GM15510 (cell line): ENCODE measurements at regions not wholly inside any gene's neighbourhood (a gene's known extent, or its start where the extent isn't known, plus 50 kb on each side); places are given as distances from the start of the nearest gene placed in this dataset.

Experiments used
- POLR2A ChIP-seq: IDR thresholded peaks from 3 replicates; pipeline ENCODE4 v1.6.1; 2011; ENCODE audit warnings: borderline replicate concordance; ENCODE audit not compliant: insufficient read length; ENCODE audit errors: extremely low read depth

DNA sequence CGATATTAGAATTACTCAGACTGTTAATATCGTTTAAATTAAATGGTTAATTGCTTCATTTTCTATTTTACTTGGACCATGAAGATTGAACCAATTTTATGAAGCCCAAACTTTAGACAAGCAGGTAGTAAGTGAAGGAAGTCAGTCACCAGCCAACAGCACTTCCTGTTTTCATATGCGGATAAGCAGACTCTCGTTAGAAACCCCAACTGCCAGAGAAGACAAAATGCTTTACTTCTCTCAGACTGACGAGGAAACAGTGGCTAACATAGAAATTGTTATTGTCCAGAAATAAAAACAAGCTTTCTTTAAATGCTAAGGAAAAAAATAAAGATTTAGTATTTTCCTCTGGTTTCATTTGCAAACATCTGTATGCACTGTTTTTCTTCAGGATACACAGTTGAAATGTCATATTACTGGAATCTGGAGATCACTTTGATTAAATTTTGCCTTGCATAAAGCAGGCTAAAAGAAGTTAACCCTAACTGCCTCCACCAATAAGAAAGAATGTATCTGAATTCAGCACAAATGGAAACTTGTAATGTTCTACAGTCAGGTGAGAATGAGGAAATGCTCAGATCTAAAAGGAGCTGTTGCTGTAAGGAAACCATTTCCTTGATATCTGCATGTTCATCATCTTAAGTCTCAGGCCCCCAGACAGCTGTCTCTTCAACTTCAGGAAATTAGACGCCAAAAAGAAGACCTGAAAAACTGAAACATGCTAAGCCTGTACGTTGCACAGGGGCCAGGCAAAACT is 129.8 kb upstream of the SAMSN1 start:
- TF ChIP-seq POLR2A = no peak

DNA sequence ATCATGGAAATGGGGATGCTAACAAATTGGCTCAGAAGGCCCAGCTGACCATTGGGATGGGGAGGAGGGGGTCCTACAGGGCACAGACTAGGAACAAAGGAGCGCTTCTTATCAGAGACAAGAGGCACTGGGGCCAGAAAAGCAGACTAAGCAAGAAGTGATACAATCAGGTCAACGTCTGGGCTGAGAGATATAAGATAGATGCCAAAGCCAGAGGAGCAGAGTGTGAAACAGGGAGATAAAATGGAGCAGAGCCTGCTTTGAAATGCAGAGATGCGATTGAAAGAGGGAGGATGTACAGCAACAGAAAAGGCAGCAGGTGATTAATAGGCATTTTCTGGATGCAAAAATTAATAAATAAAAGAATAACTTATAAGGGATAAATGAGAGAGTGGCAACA is 127.5 kb upstream of the SAMSN1 start:
- no peak for TF ChIP-seq POLR2A

DNA sequence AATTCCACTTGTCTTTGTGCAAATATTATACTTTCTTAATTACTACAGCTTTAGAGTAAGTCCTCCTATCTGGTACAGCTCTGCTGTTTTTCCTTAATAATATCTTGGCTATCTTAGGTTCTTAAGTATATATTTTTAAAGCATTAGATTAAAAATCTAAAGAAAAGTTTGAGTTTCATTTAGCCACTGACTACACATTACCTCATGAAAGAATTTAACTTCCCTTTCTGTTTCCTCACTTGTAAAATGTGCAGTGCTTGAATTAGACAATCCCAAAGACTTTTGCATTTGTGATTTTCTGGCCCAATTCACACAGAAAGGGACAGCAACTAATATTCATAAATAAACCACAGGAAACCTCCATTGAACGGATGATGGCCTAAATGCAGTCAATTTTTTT is 126.4 kb upstream of the SAMSN1 start:
- TF ChIP-seq POLR2A = no peak

DNA sequence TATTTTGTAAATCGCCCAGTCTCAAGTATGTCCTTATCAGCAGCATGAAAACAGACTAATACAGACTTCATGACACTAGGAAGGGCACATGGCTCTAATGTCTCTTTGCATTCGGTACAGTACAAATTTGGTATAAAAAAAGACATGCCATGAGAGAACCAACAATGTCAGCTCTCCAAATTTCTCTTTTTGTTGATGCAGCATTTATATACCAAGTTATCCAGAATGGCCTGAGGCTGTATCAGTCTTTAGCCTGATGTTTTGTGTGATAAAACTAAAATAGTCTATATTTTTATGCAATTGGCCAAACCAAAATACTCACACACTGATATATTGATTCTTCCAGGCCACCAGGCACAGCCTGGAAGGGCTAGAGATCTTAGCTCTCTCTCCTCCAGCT is 124.3 kb upstream of the SAMSN1 start:
- TF ChIP-seq POLR2A = no peak

DNA sequence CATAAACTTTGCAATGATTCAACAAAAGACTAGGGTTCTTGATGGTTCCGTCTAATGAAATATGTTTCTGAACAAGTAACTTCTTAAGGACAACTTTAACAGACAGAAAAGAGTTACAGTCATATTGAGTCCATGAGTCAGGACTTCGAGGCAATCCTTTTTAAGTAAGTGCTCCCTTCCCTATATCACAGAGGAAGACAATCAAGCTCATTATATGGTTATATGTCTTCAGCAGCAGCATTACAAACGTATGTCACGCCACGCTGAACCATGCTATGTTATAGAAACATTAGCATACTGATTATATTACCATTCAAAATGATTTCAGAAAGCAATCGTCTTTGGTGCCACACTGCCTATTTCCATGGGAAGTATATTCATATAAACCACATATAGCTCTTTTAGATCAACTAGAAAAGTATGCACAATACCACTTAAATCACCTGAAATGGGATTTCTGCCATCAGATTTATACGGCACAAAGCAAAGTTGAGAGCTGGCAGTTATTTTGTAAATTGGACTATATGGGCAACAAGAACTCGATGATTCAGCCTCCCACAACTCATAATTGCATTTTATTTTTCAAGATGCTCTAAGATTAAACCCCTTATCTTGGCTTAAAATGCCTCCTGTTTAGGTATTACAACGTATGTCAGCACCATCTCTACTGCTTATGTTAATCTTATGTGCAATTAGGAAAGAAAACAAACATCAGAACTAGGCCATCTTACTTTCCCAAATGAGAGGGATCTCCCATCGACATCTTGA is 111.3 kb upstream of the SAMSN1 start:
- TF ChIP-seq POLR2A = no peak

DNA sequence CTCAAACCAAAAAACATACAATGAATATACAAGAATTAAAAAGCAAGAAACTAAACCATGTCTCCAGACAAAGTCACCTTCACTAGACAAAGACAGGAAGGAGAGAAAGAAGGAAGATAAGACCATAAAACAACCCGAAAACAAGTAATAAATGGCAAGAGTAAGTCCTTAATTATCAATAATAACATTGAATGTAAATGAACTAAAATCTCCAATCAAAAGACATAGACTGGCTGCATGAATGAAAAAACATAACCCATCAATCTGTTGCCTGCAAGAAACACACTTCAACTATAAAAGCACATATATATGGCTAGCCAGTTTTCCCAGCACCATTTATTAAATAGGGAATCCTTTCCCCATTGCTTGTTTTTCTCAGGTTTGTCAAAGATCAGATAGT is 100.8 kb upstream of the SAMSN1 start:
- no peak for TF ChIP-seq POLR2A

DNA sequence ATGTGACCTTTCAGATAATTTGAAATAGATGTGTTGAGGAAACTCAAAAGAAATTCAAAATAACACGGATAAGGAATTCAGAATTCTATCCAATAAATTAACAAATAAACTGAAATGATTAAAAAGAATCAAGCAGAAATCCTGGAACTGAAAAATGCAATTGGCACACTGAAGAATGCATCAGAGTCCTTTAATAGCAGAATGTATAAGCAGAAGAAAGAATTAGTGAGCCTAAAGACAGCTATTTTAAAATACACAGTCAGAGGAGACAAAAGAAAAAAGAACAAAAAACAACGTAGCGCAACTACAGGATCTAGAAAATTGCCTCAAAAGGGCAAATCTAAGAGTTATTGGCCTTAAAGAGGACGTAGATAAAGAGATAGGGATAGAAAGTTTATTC is 99.6 kb upstream of the SAMSN1 start:
- no peak for TF ChIP-seq POLR2A

DNA sequence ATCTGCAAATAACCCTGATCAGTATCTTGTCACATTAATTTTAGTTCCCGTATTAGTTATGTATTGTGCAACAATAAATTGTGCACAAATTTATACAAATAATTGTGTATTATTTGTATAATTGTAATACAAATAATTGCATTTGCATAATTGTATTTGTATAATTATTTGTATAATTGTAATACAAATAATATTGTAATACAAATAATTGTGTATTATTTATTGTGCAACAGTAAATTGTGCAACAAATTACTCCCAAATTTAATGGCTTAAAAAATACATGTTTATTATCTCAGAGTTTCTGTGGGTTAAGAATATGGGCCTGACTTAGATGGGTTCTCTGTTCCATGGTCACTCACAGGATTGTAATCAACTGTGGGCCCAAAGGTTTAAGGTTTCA is 86.2 kb upstream of the SAMSN1 start:
- TF ChIP-seq POLR2A = no peak

DNA sequence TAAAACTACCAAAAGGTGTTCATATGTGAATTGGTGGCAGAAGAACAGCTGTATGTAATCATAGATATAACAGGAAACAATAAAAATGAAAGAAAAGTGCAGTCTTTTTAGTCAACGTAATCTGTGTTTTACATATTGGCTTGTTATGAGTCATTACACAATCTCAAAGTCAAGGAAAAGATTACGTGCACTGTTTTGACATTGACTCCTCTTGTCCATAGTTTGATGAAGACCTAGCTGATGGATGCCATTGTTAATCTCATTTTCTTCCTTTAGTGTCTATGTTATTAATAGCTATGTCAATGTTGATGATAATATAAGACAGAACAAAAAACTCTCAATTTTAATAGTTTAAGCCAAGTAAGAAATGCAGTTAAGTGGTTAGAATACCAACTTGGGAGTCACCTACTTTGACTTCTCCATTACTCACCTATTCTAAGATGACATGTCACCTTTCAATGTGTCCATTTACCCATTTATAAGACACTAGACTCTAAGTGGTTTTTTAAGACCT is 84.5 kb upstream of the SAMSN1 start:
- no peak for TF ChIP-seq POLR2A

DNA sequence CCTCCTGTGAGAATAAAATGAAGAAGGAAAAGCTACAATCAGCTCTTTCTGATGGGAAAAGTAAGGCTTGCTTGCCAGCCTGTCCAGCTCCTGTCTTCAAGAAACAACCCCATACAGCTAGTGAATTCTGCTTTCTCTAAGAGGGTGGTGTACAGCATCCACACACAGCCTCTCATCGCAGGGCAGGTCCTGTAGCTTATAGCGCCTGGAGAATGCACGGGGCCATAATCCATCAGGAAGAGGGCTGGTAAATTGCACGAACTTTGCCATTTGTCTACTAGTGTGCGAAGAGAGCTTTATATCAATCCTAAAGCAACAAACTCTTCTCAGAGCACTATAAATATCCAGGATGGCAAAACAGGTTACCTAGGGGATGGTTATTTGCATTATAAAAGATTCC is 83.3 kb upstream of the SAMSN1 start:
- TF ChIP-seq POLR2A = no peak

DNA sequence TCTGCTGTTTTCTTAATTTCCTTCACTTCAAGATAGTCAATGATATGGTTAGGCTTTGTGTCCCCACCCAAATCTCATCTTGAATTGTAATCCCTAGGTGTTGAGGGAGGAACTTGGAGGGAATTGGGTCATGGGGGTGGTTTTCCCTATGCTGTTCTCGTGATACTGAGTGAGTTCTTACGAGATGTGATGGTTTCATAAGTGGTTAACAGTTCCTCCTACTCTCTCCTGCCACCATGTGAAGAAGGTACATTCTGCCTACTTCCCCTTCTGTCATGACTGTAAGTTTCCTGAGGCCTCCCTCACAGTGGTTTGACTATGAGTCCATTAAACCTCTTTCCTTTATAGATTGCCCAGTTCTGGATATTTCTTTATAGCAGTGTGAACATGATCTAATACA is 74.0 kb upstream of the SAMSN1 start:
- TF ChIP-seq POLR2A = no peak

DNA sequence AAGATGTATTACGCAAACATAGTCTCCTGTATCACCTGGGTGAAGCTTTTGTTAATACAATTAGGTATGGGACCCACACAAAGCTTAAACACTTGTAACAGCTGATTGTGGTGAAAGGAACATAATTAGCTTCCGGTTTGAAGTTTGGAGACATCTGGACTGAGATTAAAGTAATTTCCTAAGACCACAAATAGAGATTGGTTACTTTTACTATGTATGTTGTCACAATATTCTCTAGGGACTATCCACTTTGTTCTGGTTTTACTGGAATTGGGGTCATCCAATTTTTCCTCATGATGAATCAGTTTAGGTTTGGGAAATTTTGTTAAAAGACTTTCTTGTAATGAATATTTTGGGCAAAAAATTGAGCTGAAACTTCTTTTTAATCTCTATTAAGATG is 71.8 kb upstream of the SAMSN1 start:
- TF ChIP-seq POLR2A = no peak

DNA sequence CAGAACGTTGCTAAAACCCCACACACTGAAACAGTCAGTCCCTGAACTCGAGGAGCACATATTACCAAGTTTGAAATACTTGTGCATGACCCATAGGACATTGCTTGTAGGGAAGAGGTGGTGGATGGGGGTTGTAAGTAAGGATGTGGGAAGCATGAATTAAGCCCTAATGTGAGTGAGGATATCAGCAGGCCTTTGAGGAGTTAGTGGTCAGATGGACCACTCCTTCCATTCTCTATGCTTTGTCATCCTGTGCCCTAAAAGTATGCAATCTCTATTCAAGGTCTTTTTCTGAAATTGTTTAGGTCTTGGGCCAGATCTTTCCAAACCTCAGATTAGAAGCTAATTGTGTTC is 70.9 kb upstream of the SAMSN1 start:
- no peak for TF ChIP-seq POLR2A

DNA sequence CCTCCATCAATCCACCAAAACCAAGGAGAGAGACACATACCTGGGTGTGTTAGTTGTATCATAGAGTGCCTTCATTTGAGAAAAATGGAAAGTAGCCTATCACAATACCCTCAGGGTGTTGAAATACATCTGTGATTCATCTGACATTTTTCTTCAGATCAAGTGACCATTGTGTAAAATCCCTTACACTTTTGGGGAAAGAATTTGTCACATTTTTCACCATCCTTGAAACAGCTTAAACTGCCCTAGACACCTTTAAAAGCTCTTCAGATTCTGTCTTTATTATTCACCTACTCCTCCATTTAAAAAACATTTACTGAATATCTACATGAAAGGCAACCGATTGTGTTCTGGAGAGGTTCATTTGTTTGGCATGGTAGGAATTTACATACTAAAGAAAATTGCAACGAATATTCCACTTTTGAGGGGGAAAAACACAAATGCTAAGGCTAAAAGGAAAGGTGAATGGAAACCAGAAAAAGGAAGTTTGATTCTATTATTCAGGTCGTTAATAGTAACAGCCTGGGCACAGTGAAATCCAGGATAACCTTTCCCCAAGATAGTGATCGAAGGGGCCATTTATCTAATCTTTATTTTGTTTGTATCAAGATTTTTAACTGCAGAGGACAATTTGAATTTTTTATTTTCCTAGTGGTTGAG is 70.4 kb upstream of the SAMSN1 start:
- no peak for TF ChIP-seq POLR2A

DNA sequence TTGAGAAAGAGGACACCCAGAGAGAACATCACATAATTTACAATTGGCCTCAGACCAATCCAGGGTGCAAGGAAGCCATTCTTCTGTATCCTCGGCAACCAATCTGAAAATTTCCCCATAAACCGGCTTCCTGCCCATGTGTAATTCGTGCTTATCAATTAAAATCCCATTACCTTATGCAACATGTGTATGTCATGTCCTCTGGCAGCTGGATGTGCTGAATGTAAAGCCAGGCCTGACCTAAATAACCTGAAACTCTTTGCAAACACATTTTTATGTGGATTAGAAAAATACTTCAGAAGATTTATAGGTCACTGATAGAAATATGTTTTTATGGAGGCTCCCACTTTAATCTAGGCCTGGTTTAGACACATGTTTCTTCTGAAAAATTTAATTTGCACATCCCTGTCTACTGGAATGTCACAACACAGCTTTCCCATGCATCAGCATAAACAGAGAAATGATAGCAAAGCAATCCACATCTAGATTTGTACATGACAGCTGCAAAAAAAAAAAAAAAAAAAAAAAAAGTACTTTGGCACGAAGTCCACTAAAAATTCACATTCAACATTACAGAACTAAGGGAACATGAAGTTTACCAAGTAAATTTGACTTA is 69.4 kb upstream of the SAMSN1 start:
- TF ChIP-seq POLR2A = no peak
